ENCODE measurements at regions not wholly inside any gene's neighbourhood (a gene's known extent, or its start where the extent isn't known, plus 50 kb on each side); places are given as distances from the start of the nearest gene placed in this dataset.

DNA sequence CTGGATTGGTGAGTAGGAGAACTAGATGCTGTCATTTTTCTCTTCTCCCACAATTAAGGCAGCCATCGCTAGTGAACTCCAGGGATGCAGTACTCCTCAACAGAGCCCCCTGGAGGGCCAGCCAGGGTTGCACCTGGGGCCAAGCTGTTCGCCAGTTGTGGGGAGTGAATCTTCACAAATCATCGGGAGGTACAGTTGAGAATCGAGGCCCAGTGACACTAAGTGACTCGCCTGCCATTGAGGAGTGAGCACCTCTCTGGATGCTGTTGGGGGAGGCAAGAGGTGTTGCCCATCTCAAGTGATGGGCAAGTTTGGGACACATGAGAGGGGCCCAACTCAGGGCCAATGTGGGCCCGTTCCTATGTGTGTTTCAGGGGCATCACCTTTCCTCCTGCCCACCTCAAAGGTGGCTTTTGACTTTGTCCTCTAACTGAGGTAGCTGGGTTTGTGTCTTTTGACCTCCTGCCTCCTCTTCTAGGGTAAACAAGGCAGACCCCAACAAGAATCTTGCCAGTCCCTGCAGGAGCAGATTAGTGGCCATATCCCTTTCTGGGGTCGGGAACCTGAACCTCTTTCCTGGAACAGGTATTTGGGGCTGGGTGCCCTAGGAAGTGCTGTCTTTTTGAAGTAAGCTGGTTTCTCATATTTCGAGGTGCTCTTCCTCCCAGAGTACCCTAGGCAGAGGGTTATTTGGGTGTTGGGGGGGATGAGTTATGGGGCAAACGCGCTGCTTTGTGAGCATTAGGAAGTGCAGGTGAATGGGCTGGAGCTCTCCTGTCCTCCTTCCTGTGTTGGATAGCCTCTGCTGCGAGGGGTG is 181.2 kb downstream of the MACROH2A1 start:
- no peak for DNase-seq

DNA sequence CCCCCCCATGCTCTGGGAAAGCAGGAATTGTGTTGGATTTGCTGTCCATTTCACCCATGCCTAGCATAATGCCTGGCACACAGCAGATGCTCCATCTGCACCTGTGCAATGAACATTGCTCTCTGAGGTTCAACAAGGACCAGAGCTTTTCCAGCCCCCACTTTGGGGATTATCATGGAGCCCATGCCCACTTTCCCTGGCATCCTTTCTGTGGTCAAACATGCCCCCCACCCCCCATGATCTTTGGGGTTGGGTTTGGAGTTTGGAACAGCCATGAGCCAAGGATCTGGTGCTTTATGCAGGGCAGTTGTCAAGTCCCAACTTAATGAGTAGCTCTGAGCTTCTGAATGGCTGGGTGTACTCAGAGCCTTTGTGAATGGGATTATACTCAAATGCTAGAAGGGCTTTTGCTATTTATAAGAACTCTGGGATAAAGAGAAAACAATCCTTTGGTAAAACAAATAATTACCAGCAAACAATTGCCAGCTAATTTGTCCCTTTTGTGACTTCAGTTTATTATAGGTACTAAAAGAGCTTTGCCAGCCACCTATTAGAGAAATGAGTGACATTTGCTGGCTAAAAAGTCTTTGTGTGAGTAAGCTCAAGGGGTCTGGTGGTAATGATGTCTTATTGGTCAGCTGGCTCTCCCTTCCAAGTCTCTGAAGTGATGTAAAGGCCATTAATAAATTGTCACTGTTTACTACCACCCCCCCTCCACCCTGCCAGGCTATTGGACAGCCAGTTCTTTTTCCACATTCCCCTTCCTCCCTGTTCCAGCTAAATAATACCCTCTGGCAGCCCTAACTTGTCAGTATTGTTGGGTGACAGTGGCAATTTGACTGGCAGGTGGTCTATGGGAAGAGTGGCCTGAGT is 182.3 kb downstream of the MACROH2A1 start:
- no peak for DNase-seq

DNA sequence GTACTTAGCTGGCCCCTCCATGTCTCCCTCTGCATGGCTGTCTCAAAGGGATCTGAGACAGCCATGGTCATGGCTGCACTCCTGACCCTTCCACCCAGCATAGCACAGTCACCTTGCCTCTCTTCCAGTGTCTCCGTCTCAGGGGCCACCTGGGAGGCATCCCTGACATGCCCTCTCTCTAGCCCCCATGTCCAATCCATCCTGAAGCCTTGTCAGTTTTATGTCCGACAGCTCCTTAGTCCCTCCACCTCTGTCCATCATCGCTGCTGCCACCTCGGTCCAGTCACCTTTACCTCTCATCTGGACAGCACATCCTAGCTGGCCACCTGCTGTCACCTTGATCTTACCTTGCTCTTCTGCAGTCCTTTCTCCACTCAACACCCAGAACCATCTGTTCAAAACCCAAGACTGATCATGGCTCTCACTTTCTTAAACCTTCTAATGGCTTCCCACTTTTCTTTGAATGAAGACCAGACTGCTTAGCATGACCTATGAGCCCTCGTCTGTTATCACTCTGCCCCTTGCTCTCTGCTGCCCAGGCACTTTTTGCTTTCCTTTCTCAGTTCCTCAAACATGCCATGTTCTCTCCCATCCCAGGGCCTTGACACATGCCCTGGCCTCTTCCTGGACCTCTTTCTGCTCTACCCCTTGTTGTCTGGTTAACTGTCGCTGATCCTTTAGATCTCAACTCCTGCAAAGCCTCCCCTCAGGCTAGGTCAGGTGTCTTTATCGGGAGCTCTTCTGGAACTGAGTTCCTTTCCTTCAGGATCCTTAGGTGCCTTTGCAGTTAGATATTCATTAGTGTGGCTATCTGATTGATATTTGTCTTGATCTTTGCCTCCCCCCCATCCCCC is 181.8 kb upstream of the PITX1 start:
- DNase-seq, result peak; percentile 54

DNA sequence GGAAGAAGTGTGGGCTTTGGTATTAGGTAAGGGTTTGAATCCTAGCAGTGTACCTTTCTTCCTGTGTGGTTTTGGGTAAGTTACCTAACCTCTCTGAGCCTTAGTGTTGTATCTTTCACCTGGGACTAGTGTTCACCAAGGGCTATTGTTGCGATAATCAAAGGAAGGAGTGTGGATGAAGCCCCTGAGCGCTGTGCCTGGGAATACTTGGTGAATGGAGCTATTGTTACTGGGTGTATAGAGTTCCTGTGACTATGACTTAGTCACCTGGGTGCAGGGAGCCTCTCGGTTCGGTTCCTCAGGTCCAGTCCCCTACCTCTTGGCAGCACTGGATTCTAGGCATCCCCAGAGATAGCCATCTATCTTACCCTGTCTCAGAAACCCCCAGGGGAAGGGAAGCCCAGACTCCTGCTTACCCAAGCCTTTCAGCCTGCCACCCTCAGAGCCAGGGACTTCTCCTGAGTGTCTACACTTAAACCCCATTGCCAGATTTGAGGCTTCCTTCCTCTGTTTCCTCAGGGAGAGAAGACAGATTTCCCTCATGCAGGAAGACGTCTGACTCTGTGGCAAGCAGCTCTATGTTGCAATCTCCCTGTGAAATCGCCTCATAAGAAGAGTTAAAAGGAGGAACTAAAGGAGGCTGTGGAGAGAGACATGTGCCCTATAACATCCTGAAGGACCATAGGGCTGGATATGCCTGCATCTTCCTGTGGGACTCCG is 181.0 kb upstream of the PITX1 start:
- peak; percentile 93 for DNase-seq

DNA sequence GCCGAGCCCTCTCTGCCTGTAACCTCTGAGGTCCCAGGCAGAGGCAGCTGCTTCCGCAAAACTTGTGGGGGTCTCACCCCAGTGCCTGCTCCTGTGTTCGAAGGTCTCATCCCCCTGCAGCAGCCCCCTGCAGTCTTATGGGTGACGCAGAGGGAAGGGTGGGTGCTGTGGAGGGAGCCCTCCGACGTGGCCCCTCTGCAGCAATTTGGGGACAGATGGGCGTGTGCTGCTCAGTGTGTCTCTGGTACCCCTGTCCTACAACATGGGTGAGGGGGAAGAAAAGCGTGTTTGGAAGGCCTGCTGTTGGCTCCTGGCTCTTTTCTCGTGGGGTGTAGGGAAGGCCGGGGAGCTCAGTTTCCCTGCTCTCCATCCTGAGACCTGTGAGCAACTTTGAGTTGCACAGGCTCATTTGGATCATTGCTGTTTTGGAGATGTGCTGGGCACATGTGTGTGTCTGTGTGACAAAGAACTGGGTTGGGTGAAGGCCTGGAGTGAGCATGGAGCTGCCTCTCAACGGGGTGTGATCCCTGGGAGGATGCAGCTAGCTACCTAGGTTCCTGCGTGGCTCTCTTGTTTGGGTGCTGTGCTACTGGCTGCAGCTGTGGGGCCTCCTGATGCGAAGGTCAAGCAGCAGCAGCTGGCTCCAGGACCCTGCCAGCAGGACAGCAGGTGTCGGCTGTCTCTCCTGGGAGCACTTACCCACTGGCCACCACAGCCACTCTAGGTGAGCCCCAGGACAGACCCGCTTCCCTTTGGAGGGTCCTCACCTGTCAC is 179.6 kb upstream of the PITX1 start:
- DNase-seq, result no peak

DNA sequence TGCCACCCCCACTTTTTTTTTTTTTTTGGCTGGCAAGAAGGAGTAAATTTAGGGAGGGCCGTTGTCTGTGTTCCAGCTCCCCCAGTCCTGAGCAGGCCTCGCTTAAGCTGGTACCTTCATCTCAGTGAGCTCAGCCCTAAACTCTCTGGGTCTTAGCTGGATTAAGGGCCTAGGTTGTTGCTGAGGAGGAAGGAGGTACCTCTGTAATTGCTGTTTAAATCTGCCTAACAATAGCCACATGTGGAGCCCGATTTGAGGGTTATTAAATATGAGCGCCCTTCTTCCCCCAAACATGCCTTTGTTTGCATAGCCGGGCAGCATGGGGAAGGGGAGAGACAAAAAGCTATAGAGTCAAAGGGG is 179.0 kb upstream of the PITX1 start:
- DNase-seq, result no peak

DNA sequence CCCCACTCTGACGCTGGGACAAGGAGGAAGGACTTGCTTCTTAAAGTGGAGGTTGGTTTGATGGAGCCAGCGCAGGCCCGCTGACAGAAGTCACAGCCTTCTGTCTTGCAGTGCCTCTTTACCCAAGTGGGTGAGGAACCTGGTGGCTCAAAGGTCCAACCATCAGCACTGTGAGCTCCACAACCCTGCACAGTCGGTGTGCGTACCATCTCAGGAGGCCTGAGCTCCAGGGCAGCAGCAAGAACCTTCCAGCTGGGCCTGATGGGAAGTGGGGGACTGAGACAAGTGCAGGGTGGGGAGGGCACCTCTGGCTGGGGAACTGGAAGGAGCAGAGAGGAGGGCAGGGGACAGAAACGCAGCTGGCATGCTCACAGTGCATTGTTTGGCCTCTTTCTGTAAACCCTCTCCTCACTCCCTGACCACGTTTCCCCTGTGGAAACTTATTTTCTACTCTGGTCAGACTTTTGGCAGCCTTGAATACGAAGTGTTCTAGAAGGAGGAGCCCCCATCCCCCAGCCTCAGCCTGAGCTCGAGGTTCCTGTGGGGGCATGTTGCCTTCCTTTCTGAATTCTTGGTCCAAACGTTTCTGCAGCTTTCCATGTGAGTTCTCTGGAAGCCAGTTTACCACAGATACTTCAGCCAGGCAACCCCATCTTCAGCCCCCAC is 178.5 kb upstream of the PITX1 start:
- no peak for DNase-seq

DNA sequence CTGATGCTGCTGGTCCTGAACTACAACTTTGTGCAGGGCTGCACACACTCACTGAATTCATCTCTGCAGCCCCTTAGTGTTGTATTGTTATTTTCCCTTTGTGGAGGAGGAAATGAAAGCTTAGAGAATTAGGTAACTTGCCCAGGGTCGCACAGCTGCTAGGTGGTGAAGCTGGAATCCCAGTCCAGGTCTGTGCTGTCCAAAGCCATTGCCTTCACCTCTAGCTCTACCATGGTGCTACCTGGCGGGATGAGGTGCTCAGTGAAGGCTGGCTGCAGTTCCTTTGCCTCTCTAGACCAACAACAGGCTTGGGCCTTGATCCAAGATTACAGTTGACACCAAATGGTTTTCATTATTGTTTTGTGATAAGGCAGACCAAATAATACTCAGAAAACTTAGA is 177.8 kb upstream of the PITX1 start:
- DNase-seq, result no peak

DNA sequence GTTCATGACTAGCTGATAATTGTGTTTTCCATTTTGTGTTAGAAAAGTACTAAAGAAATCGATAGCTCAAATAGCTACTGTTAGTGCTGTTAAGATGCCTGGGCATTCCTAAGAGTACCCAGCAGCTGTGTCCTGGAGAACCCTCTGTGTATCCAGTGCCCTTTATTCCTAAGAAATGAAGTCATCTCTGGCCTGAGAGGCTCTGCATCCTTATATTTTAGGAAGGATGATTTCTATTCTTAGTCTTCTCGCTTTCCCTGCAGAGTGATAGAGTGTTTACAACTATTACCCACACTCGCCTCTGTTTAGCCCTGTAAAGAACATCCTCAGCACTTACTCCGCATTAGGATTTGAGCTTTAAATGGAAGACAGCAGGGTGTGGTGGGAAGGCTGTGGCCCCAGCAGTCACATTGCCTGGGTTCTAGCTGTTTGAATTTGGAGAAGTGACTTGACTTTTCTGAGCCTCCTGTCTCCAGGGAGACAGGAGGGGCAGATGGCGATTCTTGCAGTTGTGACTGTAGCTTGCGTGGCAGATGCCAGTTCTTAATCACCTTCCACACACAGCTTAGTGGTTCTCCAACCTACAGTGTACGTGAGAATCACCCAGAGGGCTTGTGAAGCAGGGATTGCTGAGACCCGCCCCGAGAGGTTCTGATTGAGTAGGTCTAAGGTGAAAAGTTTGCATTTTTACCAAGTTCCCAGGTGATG is 177.2 kb upstream of the PITX1 start:
- peak; percentile 22 for DNase-seq

DNA sequence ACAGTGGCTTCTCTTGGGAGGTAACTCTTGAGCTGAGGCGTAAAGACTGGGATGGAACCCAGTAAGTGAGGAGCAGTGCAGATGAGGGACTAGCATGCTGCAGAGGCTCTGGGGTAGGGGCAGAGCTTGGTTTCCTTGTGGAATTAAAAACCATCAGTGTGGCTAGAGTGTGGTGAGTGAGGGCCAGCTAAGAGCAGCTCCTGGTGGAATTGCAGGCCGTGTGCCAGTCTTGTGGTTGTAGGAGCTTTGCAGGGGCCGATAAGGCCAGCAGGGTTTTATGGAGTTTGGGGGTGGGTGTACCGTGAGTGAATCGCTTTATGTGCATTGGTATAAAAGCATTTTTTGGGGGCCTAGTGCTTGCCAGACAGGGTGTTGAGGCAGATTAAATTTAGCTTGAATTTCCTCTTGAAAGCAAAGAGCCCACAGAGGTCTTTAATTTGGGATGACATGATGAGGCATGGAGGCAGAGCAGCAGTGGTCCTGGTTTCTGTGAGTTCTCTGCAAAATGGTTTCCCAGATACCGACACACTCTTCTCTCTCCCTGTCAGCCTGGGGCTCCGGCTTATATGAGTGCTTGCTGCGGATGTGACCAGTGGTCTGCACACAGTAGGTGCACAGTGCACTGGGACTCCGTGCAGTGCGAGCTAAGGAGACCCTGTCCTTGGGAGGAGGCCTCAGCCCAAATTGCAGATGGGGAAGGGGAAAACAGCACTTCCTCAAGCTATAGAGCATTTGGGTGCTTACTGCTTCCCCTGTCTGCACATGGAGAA is 176.4 kb upstream of the PITX1 start:
- no peak for DNase-seq

DNA sequence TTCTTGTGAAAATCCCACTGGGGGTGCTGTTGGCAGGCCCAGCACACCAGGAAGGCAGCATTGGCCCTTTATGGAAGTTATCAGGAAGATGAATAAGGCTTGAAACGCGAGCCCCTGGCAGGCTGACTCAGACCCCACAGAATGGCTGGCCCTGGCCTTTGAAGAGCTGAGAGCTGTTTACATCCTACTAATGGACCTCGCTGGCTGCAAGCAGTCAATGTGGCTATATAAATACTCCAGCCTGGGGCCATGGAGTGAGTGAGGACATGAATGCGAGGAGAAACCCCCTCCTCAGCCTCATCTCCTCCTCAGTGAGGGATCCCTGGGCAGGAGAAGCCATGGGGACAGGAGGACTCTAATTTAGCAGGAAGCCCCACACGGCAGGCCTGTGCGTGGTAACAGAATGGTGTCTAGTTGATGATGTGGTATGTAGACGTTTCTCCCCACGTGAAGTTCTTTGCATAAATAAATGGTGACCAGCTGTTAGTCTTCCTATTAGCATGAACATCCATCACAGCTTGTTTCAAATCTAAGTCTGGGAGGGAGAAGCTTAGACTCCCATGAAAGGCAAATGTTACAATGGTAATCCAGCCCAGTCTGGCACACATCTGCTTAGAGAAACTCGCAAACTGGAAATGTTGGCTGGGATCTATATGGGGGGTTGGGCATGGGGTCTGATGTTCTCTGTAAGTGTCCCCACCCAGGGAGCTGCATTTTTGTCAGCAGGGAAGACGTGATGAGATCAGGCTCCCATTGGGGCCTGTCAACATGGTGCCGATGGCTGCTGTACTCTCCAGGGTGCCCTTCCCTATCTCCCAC is 175.1 kb upstream of the PITX1 start:
- no peak for DNase-seq

DNA sequence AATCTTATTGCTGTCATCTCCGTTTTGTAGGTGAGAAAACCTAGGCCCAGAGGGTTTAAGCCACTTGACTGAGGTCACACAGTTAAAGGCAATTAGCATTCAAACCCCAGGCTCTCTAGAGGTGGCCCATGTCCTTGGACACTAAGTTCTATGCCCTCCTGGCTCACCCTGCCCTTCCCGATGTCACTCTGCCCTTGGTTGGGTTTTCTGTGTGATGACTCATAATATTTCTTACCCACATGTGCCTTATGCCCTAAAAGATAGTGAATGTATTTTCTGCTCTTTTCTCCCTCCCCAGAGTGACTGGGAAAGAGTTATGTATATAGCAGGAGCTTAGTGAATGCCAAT is 174.5 kb upstream of the PITX1 start:
- DNase-seq, result no peak

DNA sequence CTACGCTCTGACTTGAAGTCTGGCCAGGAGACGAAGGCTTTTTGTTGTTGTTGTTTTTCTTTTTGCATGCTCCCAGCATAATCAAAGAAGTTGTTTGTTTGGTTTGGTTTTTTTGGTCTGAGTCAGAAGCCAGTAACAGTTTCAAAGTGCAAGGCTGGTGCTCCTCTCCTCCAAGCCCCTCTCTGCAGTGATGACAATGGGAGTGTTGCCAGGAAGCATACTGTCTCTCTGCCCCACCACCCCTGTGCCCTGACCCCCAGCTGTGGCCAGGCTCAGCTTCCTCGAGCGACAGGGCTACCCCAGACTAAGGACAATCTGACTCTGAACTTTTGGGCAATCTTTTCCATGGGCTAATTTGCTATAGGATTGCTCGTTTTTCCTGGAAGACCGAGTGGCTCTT is 173.8 kb upstream of the PITX1 start:
- no peak for DNase-seq

DNA sequence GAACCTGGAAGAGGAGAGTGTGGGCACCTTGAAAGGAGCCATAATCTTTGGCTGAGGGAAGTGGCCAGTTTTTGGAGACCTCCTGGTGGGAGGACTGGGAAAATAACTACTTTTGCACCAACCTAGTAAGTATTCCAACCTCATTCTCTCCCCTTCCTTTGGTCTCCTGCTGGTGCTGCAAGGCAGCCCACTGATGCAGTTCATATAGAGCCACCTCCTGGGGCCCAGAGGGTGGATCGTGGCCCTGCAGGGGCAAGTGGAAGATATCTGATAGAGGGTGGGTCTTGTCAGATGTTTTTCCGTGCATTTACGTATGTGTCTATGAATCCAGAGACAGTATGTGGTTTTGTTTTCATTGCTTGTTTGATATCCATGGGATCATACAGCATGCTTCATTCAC is 172.8 kb upstream of the PITX1 start:
- DNase-seq, result no peak

DNA sequence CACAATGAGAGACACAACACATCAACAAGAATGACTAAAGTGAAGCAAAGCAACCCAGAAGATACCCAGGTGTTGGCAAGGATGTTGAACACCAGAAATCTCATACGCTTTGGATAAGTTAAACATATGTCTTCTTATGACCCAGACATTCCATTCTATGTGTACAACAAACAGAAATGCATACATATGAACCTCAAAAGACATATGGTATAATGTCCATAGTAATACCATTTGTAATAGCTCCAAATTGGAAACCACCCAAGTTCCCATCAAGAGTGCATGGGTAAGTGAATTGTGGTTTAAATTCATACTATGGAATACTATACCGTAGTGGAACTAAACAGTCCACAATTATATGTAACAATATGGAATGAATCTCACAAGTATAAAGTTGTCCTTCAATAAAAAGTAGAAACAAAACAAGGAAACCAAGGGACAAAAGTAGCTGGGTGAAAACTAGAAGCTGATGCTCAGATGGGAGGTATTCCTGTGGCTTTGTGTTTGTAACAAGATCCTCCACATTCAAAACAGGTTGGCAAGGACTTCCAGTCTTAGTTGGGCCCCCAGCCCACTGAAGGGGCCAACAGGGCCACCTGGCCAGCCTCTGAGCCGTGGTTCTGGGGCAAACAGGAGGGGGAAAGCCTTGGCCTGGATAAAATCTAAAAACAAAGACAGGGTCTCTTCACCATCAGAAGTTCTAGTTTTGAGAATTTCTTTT is 171.8 kb upstream of the PITX1 start:
- DNase-seq, result no peak

DNA sequence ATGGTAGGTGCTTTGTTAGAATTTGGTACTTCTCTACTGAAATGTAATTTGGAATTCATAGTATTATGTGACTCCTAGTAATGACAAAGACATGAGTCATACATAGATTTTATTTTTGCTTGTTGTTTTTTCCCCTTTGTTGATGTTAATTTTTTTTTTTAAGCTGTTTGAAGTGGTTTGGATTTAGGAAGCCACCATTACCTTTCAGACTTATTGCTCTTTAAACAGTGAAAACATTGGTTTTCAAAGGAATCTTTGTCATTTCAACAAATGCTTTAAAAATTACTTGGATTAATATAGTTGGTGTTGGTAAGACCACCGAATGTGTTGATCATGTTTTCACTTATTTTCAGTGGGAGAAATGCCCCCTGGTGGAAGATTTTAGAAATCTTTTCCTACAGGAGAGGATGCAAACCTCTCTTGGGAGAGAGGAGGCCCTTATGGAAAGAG is 170.1 kb upstream of the PITX1 start:
- DNase-seq, result no peak

DNA sequence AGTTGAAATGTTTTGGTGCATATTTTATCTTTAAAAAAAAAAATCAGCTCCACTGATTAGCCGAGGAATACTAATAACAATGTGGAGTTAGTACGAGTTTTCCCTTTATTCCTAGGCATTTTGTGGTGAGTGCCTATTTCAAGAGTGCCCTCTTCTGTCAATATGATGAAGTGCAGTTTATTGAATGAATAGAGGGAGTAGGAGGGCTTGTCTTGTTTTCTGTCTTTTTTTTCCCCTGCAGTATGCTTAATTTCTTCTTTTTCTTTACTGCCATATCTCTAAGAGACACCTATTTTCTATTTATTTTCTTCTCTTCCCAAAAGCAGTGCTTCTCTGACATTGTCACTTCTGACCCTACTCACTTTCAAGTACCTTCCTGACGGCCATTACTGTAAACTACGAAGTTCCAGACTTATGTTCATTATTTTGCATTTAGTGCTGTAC is 169.6 kb upstream of the PITX1 start:
- DNase-seq, result no peak

DNA sequence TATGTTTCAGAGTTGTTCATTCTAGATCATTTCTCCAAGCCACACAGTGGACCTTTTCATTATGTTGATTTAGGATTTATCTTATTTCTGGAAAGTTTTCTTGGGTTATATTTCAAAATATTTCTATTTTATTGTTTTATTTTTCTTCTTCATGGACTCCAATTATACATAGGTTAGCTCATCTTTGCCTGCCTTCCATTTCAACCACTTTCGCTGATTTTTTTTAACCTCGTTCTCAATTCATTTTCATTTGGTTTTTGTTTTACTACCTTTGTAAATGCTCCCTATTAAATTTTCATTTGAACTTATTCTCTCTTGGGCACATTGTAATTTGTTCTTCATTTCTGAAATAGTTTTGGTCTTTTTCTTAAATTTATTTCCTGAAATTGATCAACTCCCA is 169.0 kb upstream of the PITX1 start:
- DNase-seq, result no peak
